Fibroblast of pulmonary artery (primary cell): ENCODE measurements at regions not wholly inside any gene's neighbourhood (a gene's known extent, or its start where the extent isn't known, plus 50 kb on each side); places are given as distances from the start of the nearest gene placed in this dataset.

Experiments
- DNase-seq: peaks from one replicate; pipeline ENCODE4 v3.0.0-alpha.2; 2010; ENCODE audit warnings: low read depth
- H3K4me3 ChIP-seq: replicated peaks from 2 replicates; pipeline ENCODE4 v1.5.1; 2011; ENCODE audit warnings: low read depth, mild to moderate bottlenecking, control low read depth, low read length, moderate library complexity
- TF ChIP-seq, protein P1 (sequence below): IDR thresholded peaks from 2 replicates; pipeline ENCODE4 v1.5.1; 2011; ENCODE audit warnings: mild to moderate bottlenecking, control low read depth, low read length, inconsistent platforms; ENCODE audit errors: missing control alignments

DNA sequence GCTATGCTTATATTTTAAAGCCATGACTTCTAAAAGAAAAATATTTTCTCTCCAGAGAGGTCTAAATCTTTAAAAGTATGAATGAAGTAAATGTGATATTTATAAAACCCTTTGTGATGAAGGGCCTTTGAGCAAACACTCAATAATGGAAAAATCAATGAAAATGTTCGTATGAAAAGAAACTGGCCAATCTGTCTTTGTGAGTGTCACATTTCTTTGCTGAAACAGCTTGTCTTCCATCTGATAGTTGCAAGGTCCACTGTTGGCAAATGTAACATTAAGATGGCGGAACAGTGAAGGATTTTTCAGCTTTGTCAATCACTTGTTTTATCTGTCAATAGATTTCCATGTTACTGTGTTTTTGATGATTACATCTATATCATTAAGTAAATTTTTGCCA, 162.9 kb upstream of the GATA6 start:
- TF ChIP-seq, protein P1, sequence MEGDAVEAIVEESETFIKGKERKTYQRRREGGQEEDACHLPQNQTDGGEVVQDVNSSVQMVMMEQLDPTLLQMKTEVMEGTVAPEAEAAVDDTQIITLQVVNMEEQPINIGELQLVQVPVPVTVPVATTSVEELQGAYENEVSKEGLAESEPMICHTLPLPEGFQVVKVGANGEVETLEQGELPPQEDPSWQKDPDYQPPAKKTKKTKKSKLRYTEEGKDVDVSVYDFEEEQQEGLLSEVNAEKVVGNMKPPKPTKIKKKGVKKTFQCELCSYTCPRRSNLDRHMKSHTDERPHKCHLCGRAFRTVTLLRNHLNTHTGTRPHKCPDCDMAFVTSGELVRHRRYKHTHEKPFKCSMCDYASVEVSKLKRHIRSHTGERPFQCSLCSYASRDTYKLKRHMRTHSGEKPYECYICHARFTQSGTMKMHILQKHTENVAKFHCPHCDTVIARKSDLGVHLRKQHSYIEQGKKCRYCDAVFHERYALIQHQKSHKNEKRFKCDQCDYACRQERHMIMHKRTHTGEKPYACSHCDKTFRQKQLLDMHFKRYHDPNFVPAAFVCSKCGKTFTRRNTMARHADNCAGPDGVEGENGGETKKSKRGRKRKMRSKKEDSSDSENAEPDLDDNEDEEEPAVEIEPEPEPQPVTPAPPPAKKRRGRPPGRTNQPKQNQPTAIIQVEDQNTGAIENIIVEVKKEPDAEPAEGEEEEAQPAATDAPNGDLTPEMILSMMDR = no peak
- DNase-seq = no peak
- no peak overlapping the region for H3K4me3 ChIP-seq

DNA sequence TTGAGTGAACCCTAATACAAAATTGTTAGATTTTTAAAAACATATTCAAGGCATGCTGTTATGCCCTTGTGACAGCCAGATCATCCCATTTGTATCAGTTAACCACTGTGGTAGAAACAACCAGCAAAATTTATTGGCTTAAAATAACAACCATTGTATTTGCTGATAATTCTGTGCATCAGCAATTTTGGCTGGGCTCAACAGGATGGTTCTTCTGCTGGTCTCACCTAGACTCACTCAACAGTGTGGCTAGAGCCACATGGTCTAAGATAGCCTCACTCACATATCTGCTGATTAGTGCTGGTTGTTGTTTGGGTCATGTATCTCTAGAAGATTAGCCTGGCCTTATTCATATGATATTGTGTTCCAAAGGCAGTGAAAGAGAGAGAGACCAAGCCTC, 160.1 kb upstream of the GATA6 start:
- DNase-seq = no peak

DNA sequence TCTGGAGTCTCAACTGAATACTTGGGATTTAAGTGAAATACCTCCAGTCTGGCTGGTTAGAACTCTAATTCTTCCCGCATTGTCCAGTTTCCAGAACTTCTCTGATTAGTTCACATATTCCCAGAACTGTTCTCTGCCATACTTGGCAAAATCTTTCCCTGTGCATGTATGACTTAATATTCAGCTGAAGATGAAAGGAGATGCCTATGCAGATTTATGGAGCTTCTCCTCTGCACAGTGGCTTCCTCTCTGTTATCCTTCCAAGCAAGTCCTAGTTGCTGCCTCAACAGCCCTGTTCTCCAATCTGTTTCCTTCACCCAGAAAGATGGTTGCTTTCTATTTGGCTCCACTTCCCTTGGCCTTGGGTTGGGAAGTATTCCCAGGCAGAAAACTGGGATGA, 155.4 kb upstream of the GATA6 start:
- DNase-seq = no peak
- TF ChIP-seq, protein P1 = no peak

More for the DNA sequence above, 160.1 kb upstream of the GATA6 start:
- H3K4me3 ChIP-seq = no peak overlapping the region
- TF ChIP-seq, protein P1 = no peak

DNA sequence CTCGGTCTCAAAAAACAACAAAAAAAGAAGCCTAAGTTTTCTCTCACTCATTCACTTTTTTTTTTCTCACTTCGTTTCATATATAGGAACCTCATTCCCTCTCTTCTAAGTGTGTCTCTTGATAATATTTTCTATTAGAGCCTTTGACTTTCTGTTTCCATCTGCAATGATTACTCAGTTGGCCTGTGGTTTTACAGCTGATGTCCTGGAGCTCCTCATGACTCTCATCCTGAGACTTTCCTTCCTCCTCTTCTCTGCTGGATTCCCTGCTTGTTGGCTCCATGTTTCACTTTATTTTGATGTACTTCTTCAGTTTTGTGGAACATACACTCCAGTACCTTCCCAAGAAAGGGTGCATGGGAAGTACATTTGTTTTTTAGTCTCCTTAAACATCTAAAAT, 154.2 kb upstream of the GATA6 start:
- no peak overlapping the region for H3K4me3 ChIP-seq
- no peak for DNase-seq
- TF ChIP-seq, protein P1 = no peak

More for the DNA sequence above, 155.4 kb upstream of the GATA6 start:
- no peak overlapping the region for H3K4me3 ChIP-seq

- DNase-seq = no peak
- H3K4me3 ChIP-seq = no peak overlapping the region
- TF ChIP-seq, protein P1 = no peak
These were observed 151.0 kb upstream of the GATA6 start for GRCh38 chr18:22018366-22018765.

DNA sequence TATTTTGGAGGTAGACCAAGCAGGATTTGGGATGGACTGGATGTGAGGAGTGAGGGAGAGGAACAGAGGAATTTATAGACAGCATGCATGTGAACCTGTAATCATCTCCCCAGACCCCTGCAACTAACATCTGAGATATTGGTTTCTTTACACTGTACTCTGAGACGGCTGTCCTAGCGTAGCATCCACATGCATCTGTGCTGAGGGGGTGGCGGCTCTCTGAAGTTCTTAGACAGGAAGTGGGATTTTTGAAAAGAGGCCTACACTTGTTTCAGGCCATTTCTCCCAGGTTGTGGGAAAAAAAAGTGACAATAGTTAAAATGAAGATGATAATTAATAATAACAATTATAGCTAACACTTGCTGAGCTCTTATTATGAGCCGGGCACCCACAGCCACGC, 150.2 kb upstream of the GATA6 start:
- TF ChIP-seq, protein P1 = no peak
- DNase-seq = no peak
- H3K4me3 ChIP-seq = no peak overlapping the region

DNA sequence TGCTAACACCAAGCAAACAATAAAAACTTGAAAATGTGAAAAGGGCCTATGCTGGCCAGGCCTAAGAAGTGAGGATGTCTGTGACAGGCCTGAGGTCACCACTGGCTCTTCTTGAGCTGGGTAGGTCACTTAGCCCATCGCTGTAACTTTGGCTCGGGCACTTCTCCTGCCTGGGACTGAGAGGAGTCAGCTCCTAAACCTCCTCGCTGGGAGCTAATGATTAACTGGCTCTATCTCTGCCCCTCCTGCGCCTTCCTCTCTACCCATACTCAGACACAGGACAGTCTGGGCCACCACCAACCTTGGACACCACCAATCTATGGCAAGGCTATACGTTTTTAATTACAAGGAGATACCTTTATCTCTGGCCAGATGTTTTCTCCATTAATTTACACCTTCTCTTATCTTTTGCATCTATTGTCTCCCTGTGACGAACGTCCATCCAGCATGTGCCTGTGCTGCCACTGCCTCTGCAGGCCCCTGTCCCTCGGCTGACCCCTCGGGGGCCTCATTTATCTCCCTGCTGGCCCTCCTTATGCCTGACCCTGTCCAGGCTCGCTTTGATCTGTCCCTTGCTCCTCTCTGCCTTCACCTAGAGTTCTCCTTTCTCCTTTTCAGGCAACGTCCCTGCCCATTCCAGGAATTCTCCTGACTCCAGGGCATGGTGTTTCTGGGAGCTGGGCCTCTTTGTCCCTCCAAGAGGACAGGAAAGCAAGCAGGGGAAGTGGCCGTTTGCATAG, 149.1 kb upstream of the GATA6 start:
- TF ChIP-seq, protein P1 = no peak
- no peak for DNase-seq
- H3K4me3 ChIP-seq = no peak overlapping the region
